ENCODE measurements at regions not wholly inside any gene's neighbourhood (a gene's known extent, or its start where the extent isn't known, plus 50 kb on each side); places are given as distances from the start of the nearest gene placed in this dataset.
A peak's percentile ranks its signal among the peaks of the same experiment; 100 is the strongest.

DNA sequence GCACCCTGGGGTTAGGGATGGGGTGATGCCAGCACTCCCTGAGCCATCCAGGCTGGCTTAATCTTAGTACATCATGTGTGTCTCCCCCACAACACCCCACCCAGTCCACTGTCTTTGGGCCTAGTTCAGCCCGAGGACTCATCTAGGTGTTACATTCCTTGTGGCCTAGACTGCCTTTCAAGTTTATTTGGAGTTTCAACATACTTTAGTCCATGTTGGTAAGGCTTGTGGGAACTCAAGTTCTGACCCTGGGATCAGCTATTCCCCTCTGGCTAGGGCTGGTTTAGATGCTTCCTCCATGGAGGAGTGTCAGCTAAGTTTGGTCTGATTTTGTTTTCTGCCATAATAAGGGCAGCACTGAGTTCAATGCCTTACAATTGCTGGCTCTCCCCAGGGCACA, 302.4 kb downstream of the SMARCA2 start:
- DNase-seq (ENCODE audit: low spot score): no peak

- DNase-seq (ENCODE audit: low spot score): no peak
Observed at GRCh38 chr9:2319421-2319820, 302.2 kb upstream of the VLDLR start.

- DNase-seq (ENCODE audit: low spot score): no peak
Observed at GRCh38 chr9:2320114-2320513, 301.5 kb upstream of the VLDLR start.

GRCh38 chr9:2320632-2321031, 301.0 kb upstream of the VLDLR start:
- no peak for DNase-seq (ENCODE audit: low spot score)

GRCh38 chr9:2321523-2322148, 300.0 kb upstream of the VLDLR start:
- peak; percentile 8 for DNase-seq (ENCODE audit: low spot score)

DNA sequence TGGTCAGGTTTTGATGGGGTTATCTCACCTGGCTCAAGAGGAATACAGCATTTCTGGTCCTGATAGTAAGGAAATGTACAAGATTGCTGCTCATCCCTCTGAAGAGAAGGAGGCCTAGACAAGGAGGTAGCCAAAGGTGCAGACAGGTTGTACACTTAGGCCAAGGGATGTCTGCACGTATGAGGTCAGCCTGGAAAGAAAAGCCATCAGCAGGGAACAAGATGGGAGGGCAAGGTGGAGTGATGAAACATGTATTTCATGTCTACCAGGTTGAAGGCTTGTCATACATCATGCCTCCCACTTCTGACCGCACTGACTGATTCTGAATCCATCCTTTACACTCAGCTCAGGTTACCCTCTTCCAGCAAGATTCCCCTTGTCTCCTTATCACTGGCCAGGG, 296.8 kb upstream of the VLDLR start:
- no peak for DNase-seq (ENCODE audit: low spot score)

DNA sequence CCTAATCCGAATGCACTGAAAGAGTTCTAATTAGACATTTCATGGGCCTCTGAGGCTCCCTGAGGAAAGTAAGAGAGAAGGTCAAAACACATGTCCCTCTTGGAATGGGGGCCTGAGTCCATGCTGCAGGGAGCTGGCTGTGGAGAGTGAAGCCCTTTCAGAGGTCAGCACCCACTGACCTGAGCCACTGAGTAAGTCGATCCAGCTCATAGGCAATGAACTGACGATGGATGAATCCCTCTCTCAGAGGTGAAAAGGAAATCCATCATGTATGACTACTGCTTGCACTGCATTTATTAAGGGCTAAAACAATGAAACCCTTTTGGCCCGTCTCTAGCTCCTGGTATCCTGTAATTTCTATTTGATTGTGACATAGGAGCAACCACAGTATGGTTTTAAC, 288.9 kb upstream of the VLDLR start:
- no peak for DNase-seq (ENCODE audit: low spot score)

GRCh38 chr9:2335260-2335659, 286.3 kb upstream of the VLDLR start:
- no peak for DNase-seq (ENCODE audit: low spot score)

- peak; percentile 41 for DNase-seq (ENCODE audit: low spot score)
Observed at GRCh38 chr9:2336055-2336454, 285.5 kb upstream of the VLDLR start.

GRCh38 chr9:2337131-2337530, 284.5 kb upstream of the VLDLR start:
- no peak for DNase-seq (ENCODE audit: low spot score)

GRCh38 chr9:2337627-2338026, 284.0 kb upstream of the VLDLR start:
- DNase-seq (ENCODE audit: low spot score): no peak

GRCh38 chr9:2338777-2339365, 282.7 kb upstream of the VLDLR start:
- DNase-seq (ENCODE audit: low spot score): no peak

GRCh38 chr9:2339416-2339815, 282.2 kb upstream of the VLDLR start:
- no peak for DNase-seq (ENCODE audit: low spot score)

- no peak for DNase-seq (ENCODE audit: low spot score)
Observed at GRCh38 chr9:2340046-2340760, 281.4 kb upstream of the VLDLR start.

- DNase-seq (ENCODE audit: low spot score): no peak
Observed at GRCh38 chr9:2341126-2341525, 280.5 kb upstream of the VLDLR start.

- no peak for DNase-seq (ENCODE audit: low spot score)
Observed at GRCh38 chr9:2341956-2342355, 279.6 kb upstream of the VLDLR start.

DNA sequence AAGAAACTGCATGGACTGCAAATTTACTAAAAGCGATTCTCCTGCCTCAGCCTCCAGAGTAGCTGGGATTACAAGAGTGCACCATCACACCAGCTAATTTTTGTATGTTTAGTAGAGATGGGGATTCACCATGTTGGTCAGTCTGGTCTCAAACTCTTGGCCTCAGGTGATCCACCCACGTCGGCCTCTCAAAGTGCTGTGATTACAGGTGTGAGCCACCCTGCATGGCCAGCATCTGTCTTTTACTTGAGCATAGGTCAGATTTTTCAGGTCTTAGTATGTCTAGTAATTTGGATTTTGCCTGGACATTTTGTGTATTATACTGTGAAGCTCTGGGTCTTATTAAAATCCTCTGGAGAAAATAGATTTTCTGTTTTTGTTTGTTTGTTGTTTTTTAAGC, 277.8 kb upstream of the VLDLR start:
- no peak for DNase-seq (ENCODE audit: low spot score)

DNA sequence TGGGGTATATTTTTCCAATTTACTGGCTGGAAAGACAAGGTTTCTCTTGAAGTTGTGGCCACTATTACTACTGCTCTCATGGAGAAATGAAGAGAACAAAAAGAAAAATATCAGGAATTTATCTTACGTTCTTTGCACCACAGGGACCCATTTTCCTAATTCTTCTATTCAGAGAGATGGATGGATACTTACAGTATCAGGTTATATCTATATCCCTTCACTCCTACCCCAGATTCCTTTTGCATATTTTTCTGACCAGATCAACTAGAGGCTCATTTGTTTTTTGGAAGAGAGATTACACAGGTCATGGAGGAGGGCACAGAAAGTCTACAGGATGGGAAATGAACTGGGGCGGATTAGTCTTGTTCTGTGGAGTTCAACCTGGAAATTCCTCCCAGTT, 277.2 kb upstream of the VLDLR start:
- DNase-seq (ENCODE audit: low spot score): no peak

GRCh38 chr9:2345013-2345412, 276.6 kb upstream of the VLDLR start:
- DNase-seq (ENCODE audit: low spot score): no peak

DNA sequence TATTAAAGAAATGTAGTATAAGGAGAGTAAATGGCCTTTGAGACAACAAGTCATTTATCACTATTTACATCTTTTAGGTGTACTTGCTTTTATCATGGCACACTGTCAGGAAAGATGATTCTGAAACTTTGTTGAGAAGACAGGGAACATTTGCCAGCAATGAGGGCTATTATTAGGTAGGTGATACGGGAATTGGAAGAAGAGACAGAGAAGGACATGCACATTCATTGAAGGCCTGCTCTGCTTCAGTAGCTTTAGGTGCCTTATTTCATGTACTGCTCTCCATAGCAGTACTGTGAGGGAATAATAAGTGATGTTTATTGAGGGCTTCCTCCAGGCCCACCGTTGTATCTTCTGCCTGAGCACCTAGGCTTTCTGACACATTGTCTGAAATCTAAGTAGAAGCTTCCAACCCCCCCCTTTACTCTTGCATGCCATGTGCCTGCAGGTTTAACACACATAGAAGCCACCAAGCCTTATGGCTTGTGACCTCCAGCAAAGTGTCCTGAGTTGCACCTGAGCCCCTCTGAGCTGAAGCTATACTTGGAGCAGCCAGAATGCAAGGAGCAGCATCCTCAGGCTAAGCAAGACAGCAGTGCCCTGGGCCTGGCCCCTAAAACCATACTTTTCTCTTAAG, 275.2 kb upstream of the VLDLR start:
- DNase-seq (ENCODE audit: low spot score): no peak

DNA sequence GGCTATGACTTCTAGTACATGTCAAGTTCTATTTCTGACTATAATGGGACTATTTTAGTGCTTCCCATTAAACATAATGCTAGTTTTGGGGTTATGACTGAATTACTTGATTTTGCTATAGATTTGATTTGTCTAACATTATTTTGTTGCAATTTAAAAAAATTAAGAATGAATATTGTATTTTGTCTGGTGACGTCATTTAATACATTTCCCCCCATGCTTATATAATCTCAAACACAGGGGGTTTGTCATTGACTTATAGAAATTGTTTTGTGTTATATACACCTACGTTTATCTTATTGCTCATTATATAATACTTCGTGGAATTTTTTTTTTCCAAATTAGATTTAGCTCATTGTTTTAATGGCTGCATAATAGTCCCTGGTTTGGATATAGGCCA, 270.3 kb upstream of the VLDLR start:
- DNase-seq (ENCODE audit: low spot score): no peak

DNA sequence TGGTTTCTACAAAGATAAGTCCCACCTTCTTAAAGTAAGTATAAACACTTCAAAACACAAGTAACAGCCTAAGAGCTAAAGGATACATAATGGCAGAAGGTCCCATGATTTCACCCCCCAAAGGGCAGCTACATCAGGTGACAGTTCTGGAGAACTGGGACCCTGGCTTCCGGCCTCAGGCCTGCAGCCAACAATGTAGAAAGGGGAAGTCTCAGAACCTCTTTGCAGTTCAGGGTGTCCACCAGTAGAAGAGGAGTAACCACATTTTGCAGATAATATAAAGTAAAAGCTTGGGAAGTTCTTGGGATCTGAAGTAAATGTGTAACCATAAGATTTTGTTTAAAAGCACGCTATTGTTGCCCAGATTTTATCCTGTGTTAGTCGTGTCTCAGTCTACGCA, 267.4 kb upstream of the VLDLR start:
- no peak for DNase-seq (ENCODE audit: low spot score)
